Thyroid gland (tissue), 4 donors: ENCODE measurements at regions not wholly inside any gene's neighbourhood (a gene's known extent, or its start where the extent isn't known, plus 50 kb on each side); places are given as distances from the start of the nearest gene placed in this dataset.

Experiments used
- DNase-seq, 2 donors: peaks; one replicate each; pipeline ENCODE4 v3.0.0-alpha.2; 2019
- H3K27ac ChIP-seq, 3 donors: fragments of 200-600 bp; sonication (generic); 1 replicate in 2 of 3; 2 replicates in 1 of 3; pipeline ENCODE4 v1.5.1; 2016 to 2019; ENCODE audit warnings: mild to moderate bottlenecking in 1 of 3, moderate library complexity in 1 of 3
- H3K27me3 ChIP-seq: fragments of 200-600 bp; sonication (generic); one replicate; pipeline ENCODE4 v1.5.1; 2019
- H3K36me3 ChIP-seq, 2 donors: fragments of 200-600 bp; sonication (generic); one replicate each; pipeline ENCODE4 v1.5.1; 2016 to 2019
- H3K4me1 ChIP-seq, 2 donors: fragments of 200-600 bp; sonication (generic); one replicate each; pipeline ENCODE4 v1.5.1; 2017 to 2019
- H3K4me3 ChIP-seq, 3 donors: fragments of 200-600 bp; sonication (generic); replicated peaks in 1 of 3; 1 replicate in 2 of 3; 2 replicates in 1 of 3; pipeline ENCODE4 v1.5.1; 2016; ENCODE audit warnings: mild to moderate bottlenecking in 1 of 3
- H3K9me3 ChIP-seq: fragments of 200-600 bp; sonication (generic); one replicate; pipeline ENCODE4 v1.5.1; 2017
- CTCF ChIP-seq, 6 experiments: fragments of 200-600 bp in 3 of 6; fragments of 450-650 bp in 3 of 6; sonication (generic) in 3 of 6; IDR thresholded peaks; one replicate each; pipeline ENCODE4 v1.5.1; 2016 to 2019; ENCODE audit warnings: antibody characterized with exemption in 6 of 6, mild to moderate bottlenecking in 2 of 6, inconsistent platforms in 1 of 6, moderate library complexity in 1 of 6
- POLR2A ChIP-seq, 2 donors: fragments of 450-650 bp; IDR thresholded peaks; one replicate each; pipeline ENCODE4 v1.6.1; 2017; ENCODE audit warnings: antibody characterized with exemption in 2 of 2, mild to moderate bottlenecking in 2 of 2, moderate library complexity in 1 of 2
- WGBS, 2 donors: methylation state at CpG; one replicate each; pipeline ENCODE4 v1.1.5; 2017; 5-methylcytosine and 5-hydroxymethylcytosine counted together
- intact Hi-C: fragments of 100-400 bp; cut with DNase I; formaldehyde crosslinking; loops from one replicate; pipeline ENCODE4 v1.15.1; 2023

- no peak overlapping the region for H3K4me3 ChIP-seq
- WGBS, 2 donors, result 84 to 89% methylated on average over 3 of the region's 3 CpGs
- TF ChIP-seq CTCF (IDR thresholded peaks at IDR 0.05), result no peak
- TF ChIP-seq POLR2A (IDR thresholded peaks at IDR 0.05), result no peak
- DNase-seq, result no peak
- no peaks in the 10 kb centered on the region for H3K36me3 ChIP-seq
- H3K27ac ChIP-seq, result no peak overlapping the region
- intact Hi-C loops, result no loop called here
- H3K4me1 ChIP-seq, result no peaks in the 10 kb centered on the region
- no peaks in the 10 kb centered on the region for H3K27me3 ChIP-seq
- no peaks in the 10 kb centered on the region for H3K9me3 ChIP-seq
Observed at GRCh38 chr4:123113155-123113554, 190.8 kb upstream of the NUDT6 start.

GRCh38 chr4:123114084-123114914 is 191.9 kb upstream of the NUDT6 start:
- no peaks in the 10 kb centered on the region for H3K9me3 ChIP-seq
- DNase-seq, result no peak
- TF ChIP-seq POLR2A (IDR thresholded peaks at IDR 0.05), result no peak
- no peak for TF ChIP-seq CTCF (IDR thresholded peaks at IDR 0.05)
- WGBS, 2 donors, result 94 to 97% methylated on average over 3 to 6 of the region's 9 CpGs
- no peaks in the 10 kb centered on the region for H3K4me1 ChIP-seq
- no peak overlapping the region for H3K4me3 ChIP-seq
- H3K27ac ChIP-seq, result no peak overlapping the region
- no peaks in the 10 kb centered on the region for H3K27me3 ChIP-seq
- H3K36me3 ChIP-seq, result no peaks in the 10 kb centered on the region
- intact Hi-C loops, result no loop called here

- intact Hi-C loops, result no loop called here
- Histone ChIP-seq H3K27me3 (no peaks in the 10 kb centered on the region), H3K9me3 (no peaks in the 10 kb centered on the region), H3K27ac (no peak overlapping the region), H3K4me3 (no peak overlapping the region), H3K36me3 (no peaks in the 10 kb centered on the region), H3K4me1 (no peaks in the 10 kb centered on the region)
- no peak for DNase-seq
- TF ChIP-seq CTCF (IDR thresholded peaks at IDR 0.05) (no peak), POLR2A (IDR thresholded peaks at IDR 0.05) (no peak)
- 98 to 99% methylated on average over 26 to 27 of the region's 39 CpGs for WGBS, 2 donors
Observed at GRCh38 chr4:123114915-123115756, 192.7 kb upstream of the NUDT6 start.

- Histone ChIP-seq H3K4me1 (no peaks in the 10 kb centered on the region), H3K4me3 (no peak overlapping the region), H3K27ac (no peak overlapping the region), H3K9me3 (no peaks in the 10 kb centered on the region), H3K27me3 (no peaks in the 10 kb centered on the region), H3K36me3 (no peaks in the 10 kb centered on the region)
- intact Hi-C loops, result no loop called here
- TF ChIP-seq POLR2A (IDR thresholded peaks at IDR 0.05), result no peak
- TF ChIP-seq CTCF (IDR thresholded peaks at IDR 0.05), result no peak
- DNase-seq, result no peak
- WGBS, 2 donors, result 90 to 95% methylated on average over 1 of the region's 1 CpG
Observed at GRCh38 chr4:123116412-123116811, 194.0 kb upstream of the NUDT6 start.

- Histone ChIP-seq H3K4me1 (no peaks in the 10 kb centered on the region), H3K36me3 (no peaks in the 10 kb centered on the region), H3K27ac (no peak overlapping the region), H3K9me3 (no peaks in the 10 kb centered on the region), H3K4me3 (no peak overlapping the region), H3K27me3 (no peaks in the 10 kb centered on the region)
- intact Hi-C loops, result no loop called here
- TF ChIP-seq POLR2A (IDR thresholded peaks at IDR 0.05) (no peak), CTCF (IDR thresholded peaks at IDR 0.05) (no peak)
- DNase-seq, result no peak
- 97 to 100% methylated on average over 1 of the region's 1 CpG for WGBS, 2 donors
Observed at GRCh38 chr4:123120473-123120872, 198.1 kb upstream of the NUDT6 start.
